OCI-LY1 (cell line): ENCODE measurements at regions not wholly inside any gene's neighbourhood (a gene's known extent, or its start where the extent isn't known, plus 50 kb on each side); places are given as distances from the start of the nearest gene placed in this dataset.

Experiments used
- H2AFZ ChIP-seq: fragments of 200-600 bp; sonication (generic), shearing (Covaris generic); 2 replicates; pipeline ENCODE4 v1.6.0; 2014; ENCODE audit warnings: antibody characterized with exemption, mild to moderate bottlenecking, low read length
- H3F3A ChIP-seq: fragments of 200-600 bp; sonication (generic), shearing (Covaris generic); 2 replicates; pipeline ENCODE4 v1.6.0; 2014; ENCODE audit warnings: mild to moderate bottlenecking, antibody characterized with exemption, low read length, moderate library complexity; ENCODE audit not compliant: insufficient read depth
- H3K27ac ChIP-seq: fragments of 200-600 bp; sonication (generic); 2 replicates; pipeline ENCODE4 v1.5.1; 2014; ENCODE audit warnings: low read length, mixed run types, mild to moderate bottlenecking, low read depth; ENCODE audit not compliant: poor library complexity, severe bottlenecking
- H3K27me3 ChIP-seq: fragments of 200-600 bp; sonication (generic); 2 replicates; pipeline ENCODE4 v1.6.0; 2014; ENCODE audit warnings: antibody characterized with exemption, mild to moderate bottlenecking, low read length, moderate library complexity; ENCODE audit not compliant: insufficient read depth
- H3K36me3 ChIP-seq: fragments of 200-600 bp; sonication (generic); 2 replicates; pipeline ENCODE4 v1.6.1; 2014; ENCODE audit warnings: mild to moderate bottlenecking, antibody characterized with exemption, low read length, moderate library complexity, mixed read lengths; ENCODE audit not compliant: insufficient read depth
- H3K4me1 ChIP-seq: fragments of 200-600 bp; sonication (generic); 2 replicates; pipeline ENCODE4 v1.5.1; 2014; ENCODE audit warnings: mild to moderate bottlenecking, low read length, moderate library complexity; ENCODE audit not compliant: insufficient read depth, severe bottlenecking
- H3K4me2 ChIP-seq: fragments of 200-600 bp; sonication (generic), shearing (Covaris generic); 2 replicates; pipeline ENCODE4 v1.6.1; 2014; ENCODE audit warnings: low read length
- H3K4me3 ChIP-seq: fragments of 200-600 bp; sonication (generic); 2 replicates; pipeline ENCODE4 v1.5.1; 2014; ENCODE audit warnings: low read length, low read depth, mild to moderate bottlenecking, mixed read lengths; ENCODE audit not compliant: poor library complexity, severe bottlenecking
- H3K79me2 ChIP-seq: fragments of 200-600 bp; shearing (Covaris generic); 2 replicates; pipeline ENCODE4 v1.6.1; 2016; ENCODE audit warnings: mixed run types, low read length, mixed read lengths; ENCODE audit not compliant: insufficient read depth
- H3K9ac ChIP-seq: fragments of 200-600 bp; sonication (generic), shearing (Covaris generic); 2 replicates; pipeline ENCODE4 v1.6.1; 2014; ENCODE audit warnings: mild to moderate bottlenecking, low read length, mixed read lengths
- H3K9me2 ChIP-seq: fragments of 200-600 bp; sonication (generic), shearing (Covaris generic); 2 replicates; pipeline ENCODE4 v1.6.1; 2014; ENCODE audit warnings: low read depth, mild to moderate bottlenecking, low read length, mixed read lengths
- H3K9me3 ChIP-seq: fragments of 200-600 bp; shearing (Covaris generic); 2 replicates; pipeline ENCODE4 v1.6.1; 2014; ENCODE audit warnings: low read length, mixed read lengths
- H4K20me1 ChIP-seq: fragments of 200-600 bp; sonication (generic), shearing (Covaris generic); 2 replicates; pipeline ENCODE4 v1.6.0; 2016; ENCODE audit warnings: mild to moderate bottlenecking, low read length; ENCODE audit not compliant: insufficient read depth
- CTCF ChIP-seq: fragments of 200-600 bp; sonication (generic), shearing (Covaris generic); IDR thresholded peaks from 2 replicates; pipeline ENCODE4 v1.5.1; 2017; ENCODE audit warnings: mild to moderate bottlenecking, antibody characterized with exemption, low read length, moderate library complexity, mixed read lengths
- EZH2 ChIP-seq: fragments of 200-600 bp; sonication (generic), shearing (Covaris generic); IDR thresholded peaks from 2 replicates; pipeline ENCODE4 v1.8.0; 2017; ENCODE audit warnings: borderline replicate concordance, mixed run types, mild to moderate bottlenecking, antibody characterized with exemption, low read length, moderate library complexity, mixed read lengths

GRCh38 chr4:112901962-112902411 lies 147.5 kb upstream of the ANK2 start:
- Histone ChIP-seq H3K36me3 (no peaks in the 10 kb centered on the region), H3K4me3 (no peak overlapping the region), H3K4me2 (no peak overlapping the region), H3K4me1 (no peaks in the 10 kb centered on the region), H4K20me1 (no peaks in the 10 kb centered on the region), H3K27ac (no peak overlapping the region), H3F3A (no peaks in the 10 kb centered on the region), H3K9ac (no peak overlapping the region), H2AFZ (no peak overlapping the region), H3K9me3 (no peaks in the 10 kb centered on the region), H3K79me2 (no peaks in the 10 kb centered on the region), H3K9me2 (no peaks in the 10 kb centered on the region), H3K27me3 (no peaks in the 10 kb centered on the region)
- TF ChIP-seq EZH2: no peak
- TF ChIP-seq CTCF: no peak

- H3K4me2 ChIP-seq: no peak overlapping the region
- TF ChIP-seq EZH2 (no peak), CTCF (no peak)
- H3K4me3 ChIP-seq: no peak overlapping the region
These were observed 143.7 kb upstream of the ANK2 start for GRCh38 chr4:112905728-112906127.

DNA sequence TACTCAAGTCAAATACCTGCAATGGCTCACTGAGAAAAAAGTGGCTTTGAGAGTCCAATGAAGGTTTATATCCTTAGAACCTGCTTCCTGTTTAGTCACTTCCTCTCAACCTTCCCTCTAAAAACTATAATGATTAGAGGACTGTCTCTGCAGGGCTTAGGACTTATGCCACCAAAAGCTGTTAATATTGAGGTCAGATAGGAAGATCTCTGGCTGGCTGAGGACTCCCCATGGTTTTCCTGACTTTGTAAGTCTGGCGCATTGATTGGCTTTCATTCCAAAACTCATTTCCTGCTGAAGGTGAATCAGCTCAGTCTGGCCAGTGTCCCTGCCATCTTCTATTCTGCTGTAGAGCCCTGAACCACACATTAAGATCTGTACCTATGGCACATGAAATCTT lies 140.9 kb upstream of the ANK2 start:
- no peak overlapping the region for H3K4me3 ChIP-seq
- H3K79me2 ChIP-seq: no peaks in the 10 kb centered on the region
- no peaks in the 10 kb centered on the region for H3K27me3 ChIP-seq
- H3K9me2 ChIP-seq: no peaks in the 10 kb centered on the region
- no peaks in the 10 kb centered on the region for H3K9me3 ChIP-seq
- no peaks in the 10 kb centered on the region for H3K4me1 ChIP-seq
- H3K27ac ChIP-seq: no peak overlapping the region
- no peaks in the 10 kb centered on the region for H3K36me3 ChIP-seq
- no peak overlapping the region for H3K9ac ChIP-seq
- H3F3A ChIP-seq: no peaks in the 10 kb centered on the region
- H4K20me1 ChIP-seq: no peaks in the 10 kb centered on the region
- TF ChIP-seq EZH2: no peak
- TF ChIP-seq CTCF: no peak
- H2AFZ ChIP-seq: no peak overlapping the region
- H3K4me2 ChIP-seq: no peak overlapping the region

More at GRCh38 chr4:112905728-112906127, 143.7 kb upstream of the ANK2 start:
- Histone ChIP-seq H3K4me1 (no peaks in the 10 kb centered on the region), H2AFZ (no peak overlapping the region), H3K36me3 (no peaks in the 10 kb centered on the region), H3K27ac (no peak overlapping the region), H3K9ac (no peak overlapping the region), H3K9me3 (no peaks in the 10 kb centered on the region), H3K79me2 (no peaks in the 10 kb centered on the region), H4K20me1 (no peaks in the 10 kb centered on the region), H3K9me2 (no peaks in the 10 kb centered on the region), H3K27me3 (no peaks in the 10 kb centered on the region), H3F3A (no peaks in the 10 kb centered on the region)
